ENCODE measurements at regions not wholly inside any gene's neighbourhood (a gene's known extent, or its start where the extent isn't known, plus 50 kb on each side); places are given as distances from the start of the nearest gene placed in this dataset.

DNA sequence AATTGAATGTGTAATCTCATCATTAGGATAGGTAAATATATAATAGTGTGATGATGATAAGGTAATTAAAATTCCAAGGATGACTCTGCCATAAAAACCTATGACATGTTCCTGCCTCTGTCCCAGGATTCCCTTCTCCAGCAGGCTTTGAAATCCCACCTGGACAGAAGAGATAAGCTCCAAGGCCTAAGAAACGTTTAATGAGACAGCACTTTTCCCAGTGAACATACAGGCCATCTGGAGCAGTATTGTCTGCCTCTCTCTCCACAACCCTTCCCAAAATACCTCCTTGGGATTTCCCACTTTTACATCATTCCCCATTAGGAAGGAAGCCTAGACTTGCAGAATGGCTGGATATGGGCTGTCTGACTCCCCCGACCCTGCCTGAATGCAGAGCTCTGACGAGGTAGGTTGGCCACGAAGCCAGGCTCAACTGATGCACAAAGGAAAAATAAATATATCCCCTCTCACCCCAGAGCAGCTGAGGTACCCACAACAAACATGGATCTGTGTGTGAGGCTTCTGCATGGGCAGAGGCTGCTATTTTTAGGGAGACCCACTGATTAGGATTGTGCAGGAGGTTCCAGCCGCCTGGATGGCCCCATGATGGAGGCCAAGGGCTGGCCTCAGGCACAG lies 71.0 kb downstream of the TMPRSS5 start:
- intact Hi-C loops (cut with micrococcal nuclease), result no loop called here
- Mint-ChIP-seq H3K27me3 (peaks cover 5% of the 10 kb centered on the region), H3K9me3 (peaks cover 4% of the 10 kb centered on the region), H3K4me3 (no peak overlapping the region), H3K4me1 (no peaks in the 10 kb centered on the region), H3K27ac (no peak overlapping the region), H3K36me3 (ENCODE audit: low read depth) (no peaks in the 10 kb centered on the region)
- DNase-seq, result no peak

- peaks cover 6% of the 10 kb centered on the region for H3K27me3 Mint-ChIP-seq
- H3K27ac Mint-ChIP-seq, result no peak overlapping the region
- no peak overlapping the region for H3K4me3 Mint-ChIP-seq
- no peak for DNase-seq
- intact Hi-C loops (cut with micrococcal nuclease), result no loop called here
- H3K9me3 Mint-ChIP-seq, result peaks cover 4% of the 10 kb centered on the region
- H3K36me3 Mint-ChIP-seq (ENCODE audit: low read depth), result no peaks in the 10 kb centered on the region
- H3K4me1 Mint-ChIP-seq, result no peaks in the 10 kb centered on the region
Measured at GRCh38 chr11:113632981-113633380, 73.1 kb downstream of the TMPRSS5 start.

DNA sequence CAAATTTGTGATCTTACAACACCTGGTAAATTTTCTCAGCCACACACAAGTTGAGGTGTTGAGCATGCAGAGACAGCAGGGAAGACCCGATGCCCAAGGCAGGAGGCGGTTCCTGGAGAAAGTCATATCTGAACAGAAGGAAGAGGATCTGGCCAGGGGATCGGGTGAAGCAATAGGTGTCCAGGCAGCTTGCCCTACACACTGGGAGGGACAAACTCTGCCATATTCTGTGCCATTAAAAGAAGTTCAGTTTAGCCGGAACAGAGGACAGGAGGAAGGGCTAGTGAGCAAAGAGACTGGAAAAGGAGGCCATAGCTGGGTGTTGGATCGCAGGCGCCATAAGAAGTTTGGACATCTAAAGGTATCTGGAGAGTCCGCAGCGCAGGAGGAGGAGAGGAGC lies 76.5 kb downstream of the TMPRSS5 start:
- Mint-ChIP-seq H3K9me3 (no peaks in the 10 kb centered on the region), H3K27ac (no peak overlapping the region), H3K36me3 (ENCODE audit: low read depth) (no peaks in the 10 kb centered on the region), H3K4me3 (no peak overlapping the region), H3K27me3 (peaks cover 4% of the 10 kb centered on the region), H3K4me1 (no peaks in the 10 kb centered on the region)
- intact Hi-C loops (cut with micrococcal nuclease), result no loop called here
- DNase-seq, result no peak

DNA sequence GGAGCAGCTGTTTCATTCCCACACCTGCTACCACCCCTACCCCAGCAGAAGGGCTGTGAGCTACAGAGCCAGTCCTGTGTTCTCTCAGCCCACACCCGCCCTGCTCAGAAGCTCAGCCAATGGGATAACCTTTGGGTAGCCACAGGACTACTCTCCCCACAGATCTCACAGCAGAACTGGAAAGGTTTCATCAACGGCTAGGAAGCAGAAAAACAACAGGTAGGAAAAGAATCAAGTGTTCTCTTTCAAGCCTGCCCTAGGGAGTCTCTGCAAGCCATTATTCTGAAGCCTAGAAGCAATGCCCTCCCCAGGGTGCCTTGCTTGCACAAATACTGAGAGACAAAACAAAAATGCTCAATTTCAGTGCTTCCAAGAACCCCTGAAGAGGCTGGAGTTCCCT lies 77.2 kb downstream of the TMPRSS5 start:
- intact Hi-C loops (cut with micrococcal nuclease), result no loop called here
- no peaks in the 10 kb centered on the region for H3K4me1 Mint-ChIP-seq
- H3K27me3 Mint-ChIP-seq, result peaks cover 5% of the 10 kb centered on the region
- H3K27ac Mint-ChIP-seq, result no peak overlapping the region
- H3K4me3 Mint-ChIP-seq, result no peak overlapping the region
- H3K9me3 Mint-ChIP-seq, result no peaks in the 10 kb centered on the region
- DNase-seq, result no peak
- no peaks in the 10 kb centered on the region for H3K36me3 Mint-ChIP-seq (ENCODE audit: low read depth)

- intact Hi-C loops (cut with micrococcal nuclease), result no loop called here
- no peak overlapping the region for H3K27ac Mint-ChIP-seq
- H3K4me1 Mint-ChIP-seq, result no peaks in the 10 kb centered on the region
- no peak for DNase-seq
- no peaks in the 10 kb centered on the region for H3K9me3 Mint-ChIP-seq
- no peak overlapping the region for H3K4me3 Mint-ChIP-seq
- H3K27me3 Mint-ChIP-seq, result peaks cover 7% of the 10 kb centered on the region
- H3K36me3 Mint-ChIP-seq (ENCODE audit: low read depth), result no peaks in the 10 kb centered on the region
Measured at GRCh38 chr11:113627946-113628345, 78.2 kb downstream of the TMPRSS5 start.

GRCh38 chr11:113627297-113627696 lies 78.8 kb downstream of the TMPRSS5 start:
- Mint-ChIP-seq H3K4me3 (no peak overlapping the region), H3K27ac (no peak overlapping the region), H3K27me3 (peaks cover 7% of the 10 kb centered on the region), H3K9me3 (no peaks in the 10 kb centered on the region), H3K36me3 (ENCODE audit: low read depth) (no peaks in the 10 kb centered on the region), H3K4me1 (no peaks in the 10 kb centered on the region)
- no peak for DNase-seq
- intact Hi-C loops (cut with micrococcal nuclease), result no loop called here

DNA sequence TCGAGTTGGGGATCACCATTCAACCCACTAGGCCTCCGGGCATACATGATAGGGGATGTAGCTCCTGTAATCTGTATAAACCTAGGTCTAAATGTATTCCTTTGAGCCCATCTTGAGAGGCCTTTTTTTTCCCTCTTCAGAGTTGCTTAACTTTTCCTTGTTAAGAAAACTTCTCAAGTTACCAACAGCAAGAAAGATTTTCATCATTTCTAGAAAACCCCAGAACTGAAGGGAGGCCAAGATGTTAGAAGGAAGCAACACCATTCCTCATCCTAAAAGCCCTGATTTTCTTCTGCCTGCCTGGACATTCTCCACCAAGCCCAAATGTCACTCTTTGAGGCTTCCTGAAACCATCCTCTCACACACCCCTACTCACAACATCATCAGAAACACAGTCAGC lies 79.4 kb downstream of the TMPRSS5 start:
- Mint-ChIP-seq H3K4me3 (no peak overlapping the region), H3K9me3 (no peaks in the 10 kb centered on the region), H3K27me3 (peaks cover 7% of the 10 kb centered on the region), H3K36me3 (ENCODE audit: low read depth) (no peaks in the 10 kb centered on the region), H3K27ac (no peak overlapping the region), H3K4me1 (no peaks in the 10 kb centered on the region)
- intact Hi-C loops (cut with micrococcal nuclease), result no loop called here
- no peak for DNase-seq

- Mint-ChIP-seq H3K27me3 (peaks cover 14% of the 10 kb centered on the region), H3K4me3 (no peak overlapping the region), H3K36me3 (ENCODE audit: low read depth) (no peaks in the 10 kb centered on the region), H3K27ac (no peak overlapping the region), H3K9me3 (no peaks in the 10 kb centered on the region), H3K4me1 (no peaks in the 10 kb centered on the region)
- no peak for DNase-seq
- intact Hi-C loops (cut with micrococcal nuclease), result no loop called here
Measured at GRCh38 chr11:113623114-113623513, 83.0 kb downstream of the TMPRSS5 start.

DNA sequence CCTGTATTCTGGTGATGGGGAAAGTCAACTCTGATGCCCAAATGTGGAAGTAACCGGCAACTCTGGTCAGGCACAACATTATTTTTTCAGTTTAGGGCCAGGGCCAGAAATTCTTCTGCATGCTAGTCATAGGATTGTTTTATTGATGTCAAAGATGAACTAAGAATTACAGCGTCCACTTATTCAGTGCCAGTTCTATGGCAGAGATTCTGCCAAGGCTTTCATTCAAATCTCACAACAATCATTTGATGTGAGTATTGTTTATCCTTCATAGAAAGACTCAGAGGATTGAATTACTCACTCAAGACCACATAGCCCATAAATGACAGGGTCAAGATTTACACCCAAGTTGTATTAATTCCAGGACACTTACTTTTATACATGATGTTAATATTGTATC lies 87.7 kb downstream of the TMPRSS5 start:
- no peak for DNase-seq
- Mint-ChIP-seq H3K4me3 (no peak overlapping the region), H3K9me3 (no peaks in the 10 kb centered on the region), H3K27ac (no peak overlapping the region), H3K27me3 (peaks cover 20% of the 10 kb centered on the region), H3K4me1 (no peaks in the 10 kb centered on the region), H3K36me3 (ENCODE audit: low read depth) (no peaks in the 10 kb centered on the region)
- intact Hi-C loops (cut with micrococcal nuclease), result no loop called here

DNA sequence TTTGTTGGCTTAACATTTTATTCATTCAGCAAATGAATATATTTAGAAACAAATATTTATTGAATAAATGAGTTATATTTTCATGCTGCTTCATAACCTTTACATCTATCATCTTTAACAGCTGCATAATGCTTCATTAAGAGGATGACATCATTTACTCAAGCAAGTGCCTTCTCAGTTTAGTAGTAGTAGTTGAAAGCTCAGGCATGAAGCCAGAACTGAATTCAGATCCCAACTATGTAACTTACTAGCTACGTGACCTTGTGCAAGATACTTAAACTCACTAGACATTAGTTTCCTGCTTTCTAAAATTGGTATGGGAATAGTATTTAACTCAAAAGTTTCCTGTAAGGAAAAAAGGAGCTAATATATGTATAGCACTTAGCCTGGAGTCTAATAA lies 90.3 kb downstream of the TMPRSS5 start:
- Mint-ChIP-seq H3K4me1 (no peaks in the 10 kb centered on the region), H3K36me3 (ENCODE audit: low read depth) (no peaks in the 10 kb centered on the region), H3K27me3 (peaks cover 20% of the 10 kb centered on the region), H3K27ac (no peak overlapping the region), H3K9me3 (peaks cover 3% of the 10 kb centered on the region), H3K4me3 (no peak overlapping the region)
- no peak for DNase-seq
- intact Hi-C loops (cut with micrococcal nuclease), result no loop called here

DNA sequence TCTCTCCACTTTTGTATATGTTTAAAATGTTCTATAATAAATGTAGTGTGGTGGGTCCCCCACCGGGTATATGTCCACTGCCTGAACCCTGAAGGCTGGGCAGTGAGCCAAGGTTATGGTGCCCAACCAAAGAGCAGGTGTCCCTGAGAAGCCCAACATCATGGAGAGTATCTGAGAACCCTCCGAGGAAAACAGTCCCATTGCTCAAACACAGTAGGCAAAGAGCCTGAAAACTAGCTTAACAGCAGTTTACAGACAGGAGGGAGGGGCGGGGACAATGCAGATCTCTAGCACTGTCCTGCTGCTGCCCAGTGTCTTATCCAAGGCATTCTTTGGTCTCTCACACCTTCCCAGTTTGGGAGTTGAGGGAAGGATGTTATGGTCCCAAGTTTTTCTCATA lies 91.0 kb downstream of the TMPRSS5 start:
- intact Hi-C loops (cut with micrococcal nuclease), result no loop called here
- H3K9me3 Mint-ChIP-seq, result peaks cover 3% of the 10 kb centered on the region
- H3K36me3 Mint-ChIP-seq (ENCODE audit: low read depth), result no peaks in the 10 kb centered on the region
- H3K27me3 Mint-ChIP-seq, result peaks cover 20% of the 10 kb centered on the region
- H3K27ac Mint-ChIP-seq, result no peak overlapping the region
- no peaks in the 10 kb centered on the region for H3K4me1 Mint-ChIP-seq
- DNase-seq, result peak; percentile 14
- no peak overlapping the region for H3K4me3 Mint-ChIP-seq

- no peak overlapping the region for H3K4me3 Mint-ChIP-seq
- DNase-seq, result no peak
- no peaks in the 10 kb centered on the region for H3K36me3 Mint-ChIP-seq (ENCODE audit: low read depth)
- no peaks in the 10 kb centered on the region for H3K4me1 Mint-ChIP-seq
- H3K9me3 Mint-ChIP-seq, result peaks cover 3% of the 10 kb centered on the region
- intact Hi-C loops (cut with micrococcal nuclease), result no loop called here
- H3K27ac Mint-ChIP-seq, result no peak overlapping the region
- H3K27me3 Mint-ChIP-seq, result peaks cover 15% of the 10 kb centered on the region
Measured at GRCh38 chr11:113614097-113614496, 92.0 kb downstream of the TMPRSS5 start.

DNA sequence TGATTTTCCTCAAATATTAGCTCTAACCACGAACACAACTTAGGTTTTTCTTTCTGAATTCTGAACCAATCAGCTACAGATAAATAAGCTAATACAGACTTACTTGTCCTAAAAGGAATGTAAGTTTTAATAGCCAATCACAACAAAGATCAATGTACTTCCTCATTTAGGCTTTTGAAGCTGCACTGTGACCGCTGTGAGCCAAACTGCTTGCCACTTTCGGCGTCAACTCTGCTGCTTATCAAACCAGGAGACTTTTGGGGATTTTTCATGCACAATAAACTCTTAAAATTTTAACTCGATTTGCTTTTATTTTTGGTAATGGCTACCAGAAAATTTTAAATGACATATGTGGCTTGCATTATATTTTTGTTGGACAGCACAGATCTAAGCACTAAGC lies 92.5 kb downstream of the TMPRSS5 start:
- H3K4me3 Mint-ChIP-seq, result no peak overlapping the region
- peaks cover 12% of the 10 kb centered on the region for H3K27me3 Mint-ChIP-seq
- H3K4me1 Mint-ChIP-seq, result no peaks in the 10 kb centered on the region
- intact Hi-C loops (cut with micrococcal nuclease), result no loop called here
- peaks cover 3% of the 10 kb centered on the region for H3K9me3 Mint-ChIP-seq
- DNase-seq, result no peak
- H3K36me3 Mint-ChIP-seq (ENCODE audit: low read depth), result no peaks in the 10 kb centered on the region
- H3K27ac Mint-ChIP-seq, result no peak overlapping the region

DNA sequence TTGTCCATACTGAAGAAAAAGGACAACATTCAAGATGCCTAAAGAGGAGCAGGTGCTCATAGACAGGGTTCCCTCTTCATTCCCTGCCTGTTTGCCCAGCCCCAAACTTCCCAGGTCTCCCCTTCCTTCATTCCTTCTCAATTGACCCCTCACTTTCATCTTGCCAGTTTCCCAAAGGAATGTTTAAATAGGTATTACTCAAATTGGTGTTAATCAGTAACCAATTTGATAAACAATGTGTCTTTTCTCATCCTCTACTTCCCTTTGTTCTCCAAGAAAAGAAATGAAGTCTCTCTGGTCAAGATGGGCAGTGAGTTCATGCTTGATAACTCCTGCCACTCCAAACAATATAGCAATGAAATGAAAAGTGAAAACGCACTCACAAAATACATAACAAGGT lies 101.9 kb downstream of the TMPRSS5 start:
- Mint-ChIP-seq H3K4me3 (no peak overlapping the region), H3K36me3 (ENCODE audit: low read depth) (no peaks in the 10 kb centered on the region), H3K9me3 (peaks cover 3% of the 10 kb centered on the region), H3K27me3 (peaks cover 18% of the 10 kb centered on the region), H3K27ac (no peak overlapping the region), H3K4me1 (no peaks in the 10 kb centered on the region)
- DNase-seq, result no peak
- intact Hi-C loops (cut with micrococcal nuclease), result no loop called here

- peaks cover 3% of the 10 kb centered on the region for H3K9me3 Mint-ChIP-seq
- peaks cover 20% of the 10 kb centered on the region for H3K27me3 Mint-ChIP-seq
- no peaks in the 10 kb centered on the region for H3K36me3 Mint-ChIP-seq (ENCODE audit: low read depth)
- no peak for DNase-seq
- no peak overlapping the region for H3K27ac Mint-ChIP-seq
- H3K4me3 Mint-ChIP-seq, result no peak overlapping the region
- intact Hi-C loops (cut with micrococcal nuclease), result no loop called here
- H3K4me1 Mint-ChIP-seq, result no peaks in the 10 kb centered on the region
Measured at GRCh38 chr11:113603277-113604059, 102.6 kb downstream of the TMPRSS5 start.

All from activated CD4-positive, alpha-beta T cell treated with anti-CD3 and anti-CD28 coated beads, Interleukin-2, amount 10 ng/mL, durations not matched to agents 24 days and 14 days (primary cell).